ENCODE measurements at regions not wholly inside any gene's neighbourhood (a gene's known extent, or its start where the extent isn't known, plus 50 kb on each side); places are given as distances from the start of the nearest gene placed in this dataset.

- TF ChIP-seq CTCF (IDR thresholded peaks at IDR 0.05; ENCODE audit: control insufficient read depth, insufficient read depth, low read depth, low read length, missing control alignments) = no peak
- no peak for DNase-seq (ENCODE audit: low read depth)
- H3K4me3 ChIP-seq (ENCODE audit: control insufficient read depth, low read depth, low read length) = no peak overlapping the region
Observed at GRCh38 chr16:65956100-65956499, 410.4 kb upstream of the CDH5 start.

GRCh38 chr16:65954446-65954845, 412.0 kb upstream of the CDH5 start:
- DNase-seq (ENCODE audit: low read depth) = no peak
- H3K4me3 ChIP-seq (ENCODE audit: control insufficient read depth, low read depth, low read length) = no peak overlapping the region
- no peak for TF ChIP-seq CTCF (IDR thresholded peaks at IDR 0.05; ENCODE audit: control insufficient read depth, insufficient read depth, low read depth, low read length, missing control alignments)

GRCh38 chr16:65950211-65950610, 416.3 kb upstream of the CDH5 start:
- TF ChIP-seq CTCF (IDR thresholded peaks at IDR 0.05; ENCODE audit: control insufficient read depth, insufficient read depth, low read depth, low read length, missing control alignments) = no peak
- DNase-seq (ENCODE audit: low read depth) = no peak
- H3K4me3 ChIP-seq (ENCODE audit: control insufficient read depth, low read depth, low read length) = no peak overlapping the region

DNA sequence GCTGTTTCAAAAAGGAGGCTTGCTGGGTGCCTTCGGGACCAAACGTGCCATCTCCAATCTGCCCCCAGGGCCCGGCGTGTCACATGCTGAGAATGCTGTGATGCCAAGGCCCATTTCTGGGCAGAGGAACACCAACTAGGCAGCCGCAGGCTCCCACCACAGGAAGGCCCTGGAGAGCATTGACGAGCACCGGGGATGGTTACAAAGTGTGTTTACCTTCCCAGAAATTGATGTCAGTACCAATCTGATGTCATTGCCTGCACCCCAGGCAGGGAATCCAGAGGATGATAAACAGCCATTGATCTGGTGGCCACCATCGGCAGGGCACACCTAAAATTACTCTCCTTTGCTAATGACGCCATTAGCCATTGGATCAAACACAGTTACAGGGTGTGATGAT, 418.1 kb upstream of the CDH5 start:
- TF ChIP-seq CTCF (IDR thresholded peaks at IDR 0.05; ENCODE audit: control insufficient read depth, insufficient read depth, low read depth, low read length, missing control alignments) = no peak
- no peak overlapping the region for H3K4me3 ChIP-seq (ENCODE audit: control insufficient read depth, low read depth, low read length)
- no peak for DNase-seq (ENCODE audit: low read depth)

- no peak for TF ChIP-seq CTCF (IDR thresholded peaks at IDR 0.05; ENCODE audit: control insufficient read depth, insufficient read depth, low read depth, low read length, missing control alignments)
- no peak overlapping the region for H3K4me3 ChIP-seq (ENCODE audit: control insufficient read depth, low read depth, low read length)
- no peak for DNase-seq (ENCODE audit: low read depth)
Observed at GRCh38 chr16:65947951-65948350, 418.5 kb upstream of the CDH5 start.

GRCh38 chr16:65945493-65945892, 421.0 kb upstream of the CDH5 start:
- no peak for TF ChIP-seq CTCF (IDR thresholded peaks at IDR 0.05; ENCODE audit: control insufficient read depth, insufficient read depth, low read depth, low read length, missing control alignments)
- H3K4me3 ChIP-seq (ENCODE audit: control insufficient read depth, low read depth, low read length) = no peak overlapping the region
- no peak for DNase-seq (ENCODE audit: low read depth)

DNA sequence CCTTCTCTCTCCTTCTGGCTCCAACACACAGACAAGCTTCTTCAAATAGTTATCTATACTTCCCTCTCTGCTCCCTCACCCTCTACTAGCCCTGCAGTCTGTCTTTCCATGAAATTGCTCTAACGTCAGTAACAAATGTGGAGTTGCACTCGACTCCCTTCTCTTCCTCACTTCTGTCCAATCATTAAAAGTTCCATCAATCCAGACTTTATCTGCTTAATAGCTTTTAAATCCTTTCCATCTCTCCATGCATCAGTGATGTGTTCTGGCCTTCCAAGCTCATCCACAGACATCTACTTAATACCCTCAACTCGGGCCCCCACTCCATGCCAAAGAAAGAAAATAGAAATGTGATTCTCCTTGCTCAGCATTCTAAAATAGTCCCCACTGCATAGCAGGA, 422.1 kb upstream of the CDH5 start:
- DNase-seq (ENCODE audit: low read depth) = no peak
- no peak for TF ChIP-seq CTCF (IDR thresholded peaks at IDR 0.05; ENCODE audit: control insufficient read depth, insufficient read depth, low read depth, low read length, missing control alignments)
- no peak overlapping the region for H3K4me3 ChIP-seq (ENCODE audit: control insufficient read depth, low read depth, low read length)

Measured in AG09309 (cell line).